Right lobe of liver (tissue), 4 donors: ENCODE measurements at regions not wholly inside any gene's neighbourhood (a gene's known extent, or its start where the extent isn't known, plus 50 kb on each side); places are given as distances from the start of the nearest gene placed in this dataset.

Experiments used
- POLR2A ChIP-seq: fragments of 450-650 bp; IDR thresholded peaks from one replicate; pipeline ENCODE4 v1.6.1; 2017; ENCODE audit warnings: antibody characterized with exemption, mild to moderate bottlenecking
- TF ChIP-seq, protein P1 (sequence below), 4 donors: fragments of 200-600 bp in 3 of 4; fragments of 450-650 bp in 1 of 4; IDR thresholded peaks; one replicate each; pipeline versions ENCODE4 v1.5.1 to v1.8.0; 2016 to 2022; ENCODE audit warnings: antibody characterized with exemption in 4 of 4, mild to moderate bottlenecking in 2 of 4
- donor health status: DM: no; HTN: no; CAD: no.
- donor health status: DM: no; HTN: no; CAD: no.
- donor health status: DM: no; HTN: yes; CAD: no.

DNA sequence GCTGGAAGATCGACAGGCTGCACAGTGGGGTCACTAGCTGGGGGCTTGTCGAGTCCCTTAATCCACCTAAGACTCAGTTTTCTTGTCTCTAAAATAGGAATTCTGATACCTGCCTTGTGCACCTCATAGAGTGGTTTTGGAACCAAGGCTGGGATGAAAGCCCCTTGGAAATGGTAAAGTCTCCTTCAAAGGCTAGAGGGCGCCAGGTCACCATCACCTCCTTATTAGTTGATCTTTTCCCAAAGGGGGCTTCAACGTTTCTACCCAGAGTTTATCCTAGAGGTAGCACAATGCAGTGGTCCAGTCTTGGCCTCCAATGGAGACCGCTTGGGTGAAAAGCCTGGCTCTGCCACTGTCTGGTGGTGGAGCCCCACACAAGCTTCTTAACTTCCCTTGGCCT is 158.2 kb downstream of the AIPL1 start:
- TF ChIP-seq, protein P1, sequence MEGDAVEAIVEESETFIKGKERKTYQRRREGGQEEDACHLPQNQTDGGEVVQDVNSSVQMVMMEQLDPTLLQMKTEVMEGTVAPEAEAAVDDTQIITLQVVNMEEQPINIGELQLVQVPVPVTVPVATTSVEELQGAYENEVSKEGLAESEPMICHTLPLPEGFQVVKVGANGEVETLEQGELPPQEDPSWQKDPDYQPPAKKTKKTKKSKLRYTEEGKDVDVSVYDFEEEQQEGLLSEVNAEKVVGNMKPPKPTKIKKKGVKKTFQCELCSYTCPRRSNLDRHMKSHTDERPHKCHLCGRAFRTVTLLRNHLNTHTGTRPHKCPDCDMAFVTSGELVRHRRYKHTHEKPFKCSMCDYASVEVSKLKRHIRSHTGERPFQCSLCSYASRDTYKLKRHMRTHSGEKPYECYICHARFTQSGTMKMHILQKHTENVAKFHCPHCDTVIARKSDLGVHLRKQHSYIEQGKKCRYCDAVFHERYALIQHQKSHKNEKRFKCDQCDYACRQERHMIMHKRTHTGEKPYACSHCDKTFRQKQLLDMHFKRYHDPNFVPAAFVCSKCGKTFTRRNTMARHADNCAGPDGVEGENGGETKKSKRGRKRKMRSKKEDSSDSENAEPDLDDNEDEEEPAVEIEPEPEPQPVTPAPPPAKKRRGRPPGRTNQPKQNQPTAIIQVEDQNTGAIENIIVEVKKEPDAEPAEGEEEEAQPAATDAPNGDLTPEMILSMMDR (IDR thresholded peaks at IDR 0.05) = peak in 1 of 4 donors; percentile 5
- TF ChIP-seq POLR2A = no peak
